ENCODE measurements at regions not wholly inside any gene's neighbourhood (a gene's known extent, or its start where the extent isn't known, plus 50 kb on each side); places are given as distances from the start of the nearest gene placed in this dataset.

DNA sequence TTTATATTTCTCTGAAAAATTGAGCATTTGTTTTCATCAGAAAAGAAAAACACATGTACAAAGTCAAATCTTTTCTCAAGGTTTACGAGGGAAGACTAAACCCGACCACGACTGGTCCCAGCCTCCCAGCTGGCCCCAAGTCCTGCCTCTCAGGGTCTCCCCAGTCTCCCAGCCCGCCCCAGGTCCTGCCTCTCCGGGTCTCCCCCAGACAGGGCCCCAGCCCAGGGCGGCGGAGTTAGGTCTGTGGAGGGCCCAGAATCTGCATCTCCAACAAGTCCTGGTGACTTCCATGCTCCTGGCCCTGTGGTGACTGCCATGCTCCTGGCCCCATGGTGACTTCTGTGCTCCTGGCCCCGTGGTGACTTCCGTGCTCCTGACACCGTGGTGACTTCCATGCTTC, 359.9 kb downstream of the IRX2 start:
- Histone ChIP-seq H3K4me2 (no peak overlapping the region), H3K79me2 (replicated peaks; ENCODE audit: insufficient read depth) (no peaks in the 10 kb centered on the region), H2AFZ (no peak overlapping the region), H3K4me3 (no peak overlapping the region), H3K27me3 (ENCODE audit: insufficient read depth) (no peaks in the 10 kb centered on the region), H4K20me1 (replicated peaks; ENCODE audit: insufficient read depth) (no peaks in the 10 kb centered on the region), H3K9me2 (ENCODE audit: insufficient read depth) (no peaks in the 10 kb centered on the region), H3K27ac (ENCODE audit: low read depth) (no peak overlapping the region), H3F3A (replicated peaks; ENCODE audit: low read depth) (no peaks in the 10 kb centered on the region), H3K4me1 (ENCODE audit: insufficient read depth) (no peaks in the 10 kb centered on the region), H3K36me3 (ENCODE audit: insufficient read depth) (no peaks in the 10 kb centered on the region; the same call in 1 of the 2 replicates)
- no peak for DNase-seq (ENCODE audit: low spot score)
- Mint-ChIP-seq H3K4me1 (no peaks in the 10 kb centered on the region), H3K36me3 (ENCODE audit: low read depth) (no peaks in the 10 kb centered on the region), H3K27me3 (ENCODE audit: insufficient read depth, low read depth, poor library complexity) (no peaks in the 10 kb centered on the region), H3K4me3 (no peak overlapping the region), H3K9me3 (peaks cover 10% of the 10 kb centered on the region; the same call in 2 of the 3 replicates), H3K27ac (no peak overlapping the region)
- no peak for TF ChIP-seq EZH2 (IDR thresholded peaks at IDR 0.05; ENCODE audit: low read depth, unreplicated experiment)
- TF ChIP-seq CREB1 (CRISPR knock-in tag; IDR thresholded peaks at IDR 0.05; ENCODE audit: low read depth) = no peak
- TF ChIP-seq ZNF331 (CRISPR knock-in tag; IDR thresholded peaks at IDR 0.05; ENCODE audit: low read depth) = no peak
- TF ChIP-seq, protein P1, sequence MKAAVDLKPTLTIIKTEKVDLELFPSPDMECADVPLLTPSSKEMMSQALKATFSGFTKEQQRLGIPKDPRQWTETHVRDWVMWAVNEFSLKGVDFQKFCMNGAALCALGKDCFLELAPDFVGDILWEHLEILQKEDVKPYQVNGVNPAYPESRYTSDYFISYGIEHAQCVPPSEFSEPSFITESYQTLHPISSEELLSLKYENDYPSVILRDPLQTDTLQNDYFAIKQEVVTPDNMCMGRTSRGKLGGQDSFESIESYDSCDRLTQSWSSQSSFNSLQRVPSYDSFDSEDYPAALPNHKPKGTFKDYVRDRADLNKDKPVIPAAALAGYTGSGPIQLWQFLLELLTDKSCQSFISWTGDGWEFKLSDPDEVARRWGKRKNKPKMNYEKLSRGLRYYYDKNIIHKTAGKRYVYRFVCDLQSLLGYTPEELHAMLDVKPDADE (IDR thresholded peaks at IDR 0.05) = no peak
- TF ChIP-seq STAT1 (IDR thresholded peaks at IDR 0.05; ENCODE audit: unreplicated experiment) = no peak
- TF ChIP-seq JUNB (IDR thresholded peaks at IDR 0.05; ENCODE audit: unreplicated experiment) = no peak
- no peak for TF ChIP-seq NANOG (IDR thresholded peaks at IDR 0.05; ENCODE audit: borderline replicate concordance)
- TF ChIP-seq, protein P2, sequence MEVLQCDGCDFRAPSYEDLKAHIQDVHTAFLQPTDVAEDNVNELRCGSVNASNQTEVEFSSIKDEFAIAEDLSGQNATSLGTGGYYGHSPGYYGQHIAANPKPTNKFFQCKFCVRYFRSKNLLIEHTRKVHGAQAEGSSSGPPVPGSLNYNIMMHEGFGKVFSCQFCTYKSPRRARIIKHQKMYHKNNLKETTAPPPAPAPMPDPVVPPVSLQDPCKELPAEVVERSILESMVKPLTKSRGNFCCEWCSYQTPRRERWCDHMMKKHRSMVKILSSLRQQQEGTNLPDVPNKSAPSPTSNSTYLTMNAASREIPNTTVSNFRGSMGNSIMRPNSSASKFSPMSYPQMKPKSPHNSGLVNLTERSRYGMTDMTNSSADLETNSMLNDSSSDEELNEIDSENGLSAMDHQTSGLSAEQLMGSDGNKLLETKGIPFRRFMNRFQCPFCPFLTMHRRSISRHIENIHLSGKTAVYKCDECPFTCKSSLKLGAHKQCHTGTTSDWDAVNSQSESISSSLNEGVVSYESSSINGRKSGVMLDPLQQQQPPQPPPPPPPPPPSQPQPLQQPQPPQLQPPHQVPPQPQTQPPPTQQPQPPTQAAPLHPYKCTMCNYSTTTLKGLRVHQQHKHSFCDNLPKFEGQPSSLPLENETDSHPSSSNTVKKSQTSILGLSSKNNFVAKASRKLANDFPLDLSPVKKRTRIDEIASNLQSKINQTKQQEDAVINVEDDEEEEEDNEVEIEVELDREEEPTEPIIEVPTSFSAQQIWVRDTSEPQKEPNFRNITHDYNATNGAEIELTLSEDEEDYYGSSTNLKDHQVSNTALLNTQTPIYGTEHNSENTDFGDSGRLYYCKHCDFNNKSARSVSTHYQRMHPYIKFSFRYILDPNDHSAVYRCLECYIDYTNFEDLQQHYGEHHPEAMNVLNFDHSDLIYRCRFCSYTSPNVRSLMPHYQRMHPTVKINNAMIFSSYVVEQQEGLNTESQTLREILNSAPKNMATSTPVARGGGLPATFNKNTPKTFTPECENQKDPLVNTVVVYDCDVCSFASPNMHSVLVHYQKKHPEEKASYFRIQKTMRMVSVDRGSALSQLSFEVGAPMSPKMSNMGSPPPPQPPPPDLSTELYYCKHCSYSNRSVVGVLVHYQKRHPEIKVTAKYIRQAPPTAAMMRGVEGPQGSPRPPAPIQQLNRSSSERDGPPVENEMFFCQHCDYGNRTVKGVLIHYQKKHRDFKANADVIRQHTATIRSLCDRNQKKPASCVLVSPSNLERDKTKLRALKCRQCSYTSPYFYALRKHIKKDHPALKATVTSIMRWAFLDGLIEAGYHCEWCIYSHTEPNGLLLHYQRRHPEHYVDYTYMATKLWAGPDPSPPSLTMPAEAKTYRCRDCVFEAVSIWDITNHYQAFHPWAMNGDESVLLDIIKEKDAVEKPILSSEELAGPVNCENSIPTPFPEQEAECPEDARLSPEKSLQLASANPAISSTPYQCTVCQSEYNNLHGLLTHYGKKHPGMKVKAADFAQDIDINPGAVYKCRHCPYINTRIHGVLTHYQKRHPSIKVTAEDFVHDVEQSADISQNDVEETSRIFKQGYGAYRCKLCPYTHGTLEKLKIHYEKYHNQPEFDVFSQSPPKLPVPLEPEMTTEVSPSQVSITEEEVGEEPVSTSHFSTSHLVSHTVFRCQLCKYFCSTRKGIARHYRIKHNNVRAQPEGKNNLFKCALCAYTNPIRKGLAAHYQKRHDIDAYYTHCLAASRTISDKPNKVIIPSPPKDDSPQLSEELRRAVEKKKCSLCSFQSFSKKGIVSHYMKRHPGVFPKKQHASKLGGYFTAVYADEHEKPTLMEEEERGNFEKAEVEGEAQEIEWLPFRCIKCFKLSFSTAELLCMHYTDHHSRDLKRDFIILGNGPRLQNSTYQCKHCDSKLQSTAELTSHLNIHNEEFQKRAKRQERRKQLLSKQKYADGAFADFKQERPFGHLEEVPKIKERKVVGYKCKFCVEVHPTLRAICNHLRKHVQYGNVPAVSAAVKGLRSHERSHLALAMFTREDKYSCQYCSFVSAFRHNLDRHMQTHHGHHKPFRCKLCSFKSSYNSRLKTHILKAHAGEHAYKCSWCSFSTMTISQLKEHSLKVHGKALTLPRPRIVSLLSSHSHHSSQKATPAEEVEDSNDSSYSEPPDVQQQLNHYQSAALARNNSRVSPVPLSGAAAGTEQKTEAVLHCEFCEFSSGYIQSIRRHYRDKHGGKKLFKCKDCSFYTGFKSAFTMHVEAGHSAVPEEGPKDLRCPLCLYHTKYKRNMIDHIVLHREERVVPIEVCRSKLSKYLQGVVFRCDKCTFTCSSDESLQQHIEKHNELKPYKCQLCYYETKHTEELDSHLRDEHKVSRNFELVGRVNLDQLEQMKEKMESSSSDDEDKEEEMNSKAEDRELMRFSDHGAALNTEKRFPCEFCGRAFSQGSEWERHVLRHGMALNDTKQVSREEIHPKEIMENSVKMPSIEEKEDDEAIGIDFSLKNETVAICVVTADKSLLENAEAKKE (CRISPR knock-in tag; IDR thresholded peaks at IDR 0.05) = no peak
- TF ChIP-seq, protein P3, sequence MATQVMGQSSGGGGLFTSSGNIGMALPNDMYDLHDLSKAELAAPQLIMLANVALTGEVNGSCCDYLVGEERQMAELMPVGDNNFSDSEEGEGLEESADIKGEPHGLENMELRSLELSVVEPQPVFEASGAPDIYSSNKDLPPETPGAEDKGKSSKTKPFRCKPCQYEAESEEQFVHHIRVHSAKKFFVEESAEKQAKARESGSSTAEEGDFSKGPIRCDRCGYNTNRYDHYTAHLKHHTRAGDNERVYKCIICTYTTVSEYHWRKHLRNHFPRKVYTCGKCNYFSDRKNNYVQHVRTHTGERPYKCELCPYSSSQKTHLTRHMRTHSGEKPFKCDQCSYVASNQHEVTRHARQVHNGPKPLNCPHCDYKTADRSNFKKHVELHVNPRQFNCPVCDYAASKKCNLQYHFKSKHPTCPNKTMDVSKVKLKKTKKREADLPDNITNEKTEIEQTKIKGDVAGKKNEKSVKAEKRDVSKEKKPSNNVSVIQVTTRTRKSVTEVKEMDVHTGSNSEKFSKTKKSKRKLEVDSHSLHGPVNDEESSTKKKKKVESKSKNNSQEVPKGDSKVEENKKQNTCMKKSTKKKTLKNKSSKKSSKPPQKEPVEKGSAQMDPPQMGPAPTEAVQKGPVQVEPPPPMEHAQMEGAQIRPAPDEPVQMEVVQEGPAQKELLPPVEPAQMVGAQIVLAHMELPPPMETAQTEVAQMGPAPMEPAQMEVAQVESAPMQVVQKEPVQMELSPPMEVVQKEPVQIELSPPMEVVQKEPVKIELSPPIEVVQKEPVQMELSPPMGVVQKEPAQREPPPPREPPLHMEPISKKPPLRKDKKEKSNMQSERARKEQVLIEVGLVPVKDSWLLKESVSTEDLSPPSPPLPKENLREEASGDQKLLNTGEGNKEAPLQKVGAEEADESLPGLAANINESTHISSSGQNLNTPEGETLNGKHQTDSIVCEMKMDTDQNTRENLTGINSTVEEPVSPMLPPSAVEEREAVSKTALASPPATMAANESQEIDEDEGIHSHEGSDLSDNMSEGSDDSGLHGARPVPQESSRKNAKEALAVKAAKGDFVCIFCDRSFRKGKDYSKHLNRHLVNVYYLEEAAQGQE (IDR thresholded peaks at IDR 0.05; ENCODE audit: unreplicated experiment) = no peak
- TF ChIP-seq POLR2AphosphoS5 (IDR thresholded peaks at IDR 0.05; ENCODE audit: low read depth) = no peak
- TF ChIP-seq EZH2phosphoT487 (IDR thresholded peaks at IDR 0.05; ENCODE audit: unreplicated experiment) = no peak
- TF ChIP-seq, protein P4, sequence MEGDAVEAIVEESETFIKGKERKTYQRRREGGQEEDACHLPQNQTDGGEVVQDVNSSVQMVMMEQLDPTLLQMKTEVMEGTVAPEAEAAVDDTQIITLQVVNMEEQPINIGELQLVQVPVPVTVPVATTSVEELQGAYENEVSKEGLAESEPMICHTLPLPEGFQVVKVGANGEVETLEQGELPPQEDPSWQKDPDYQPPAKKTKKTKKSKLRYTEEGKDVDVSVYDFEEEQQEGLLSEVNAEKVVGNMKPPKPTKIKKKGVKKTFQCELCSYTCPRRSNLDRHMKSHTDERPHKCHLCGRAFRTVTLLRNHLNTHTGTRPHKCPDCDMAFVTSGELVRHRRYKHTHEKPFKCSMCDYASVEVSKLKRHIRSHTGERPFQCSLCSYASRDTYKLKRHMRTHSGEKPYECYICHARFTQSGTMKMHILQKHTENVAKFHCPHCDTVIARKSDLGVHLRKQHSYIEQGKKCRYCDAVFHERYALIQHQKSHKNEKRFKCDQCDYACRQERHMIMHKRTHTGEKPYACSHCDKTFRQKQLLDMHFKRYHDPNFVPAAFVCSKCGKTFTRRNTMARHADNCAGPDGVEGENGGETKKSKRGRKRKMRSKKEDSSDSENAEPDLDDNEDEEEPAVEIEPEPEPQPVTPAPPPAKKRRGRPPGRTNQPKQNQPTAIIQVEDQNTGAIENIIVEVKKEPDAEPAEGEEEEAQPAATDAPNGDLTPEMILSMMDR (conservative IDR thresholded peaks at IDR 0.05; ENCODE audit: low read depth in 2 of 2) = no peak
- no peak for TF ChIP-seq ZNF114 (CRISPR knock-in tag; IDR thresholded peaks at IDR 0.05)
- ATAC-seq = no peak

All from GM23338 (cell line).